Ovary (tissue), 7 donors: ENCODE measurements at regions not wholly inside any gene's neighbourhood (a gene's known extent, or its start where the extent isn't known, plus 50 kb on each side); places are given as distances from the start of the nearest gene placed in this dataset.

Experiments
- DNase-seq, 5 donors: peaks; one replicate each; pipeline ENCODE4 v3.0.0-alpha.2; 2019 to 2020
- H3K27ac ChIP-seq, 2 donors: fragments of 200-600 bp; one replicate each; pipeline versions ENCODE4 v1.5.1 to v1.8.0; 2019 to 2022
- H3K27me3 ChIP-seq: fragments of 200-600 bp; one replicate; pipeline ENCODE4 v1.8.0; 2022
- H3K36me3 ChIP-seq: fragments of 200-600 bp; sonication (generic); one replicate; pipeline ENCODE4 v1.5.1; 2019
- H3K4me1 ChIP-seq: one replicate; pipeline ENCODE4 v1.8.1; 2013; ENCODE audit warnings: mild to moderate bottlenecking, moderate library complexity; ENCODE audit not compliant: insufficient read depth
- H3K4me3 ChIP-seq: fragments of 200-600 bp; sonication (generic); one replicate; pipeline ENCODE4 v1.5.1; 2017
- H3K9me3 ChIP-seq, 2 donors: fragments of 200-600 bp in 1 of 2; sonication (generic) in 1 of 2; one replicate each; pipeline versions ENCODE4 v1.5.1 to v1.8.1; 2013 to 2019; ENCODE audit warnings: mild to moderate bottlenecking in 1 of 2, moderate library complexity in 1 of 2
- CTCF ChIP-seq, 3 donors: fragments of 450-650 bp in 2 of 3; fragments of 200-600 bp in 1 of 3; IDR thresholded peaks; one replicate each; pipeline versions ENCODE4 v1.5.1 to v1.8.0; 2016 to 2022; ENCODE audit warnings: antibody characterized with exemption in 3 of 3, mild to moderate bottlenecking in 1 of 3
- EP300 ChIP-seq: sonication (generic); formaldehyde crosslinking; IDR thresholded peaks from one replicate; pipeline ENCODE4 v1.6.1; 2017; ENCODE audit warnings: antibody characterized with exemption
- POLR2A ChIP-seq: fragments of 450-650 bp; IDR thresholded peaks from one replicate; pipeline ENCODE4 v1.6.1; 2017; ENCODE audit warnings: antibody characterized with exemption, mild to moderate bottlenecking, moderate library complexity
- WGBS, 3 donors: extraction: QIAGEN DNeasy Blood & Tissue Kit in 1 of 3; methylation state at CpG; one replicate each; pipeline versions ENCODE4 v1.1.5 to v1.1.7; 2013 to 2017; 5-methylcytosine and 5-hydroxymethylcytosine counted together
- intact Hi-C, 4 donors: fragments of 100-400 bp; cut with DNase I; formaldehyde crosslinking; loops; one replicate each; pipeline versions ENCODE4 v1.11.0 to v1.15.1; 2022 to 2023
- donor health status: DM: no; HTN: no; CAD: no; lungs with moderate emphysema.
- donor health status: DM: no; HTN: no; CAD: no.
- donor health status: Bipolar disorder and iron deficiency.
- donor health status: DM: no; HTN: no; CAD: no.
- donor health status: DM: yes; HTN: yes; CAD: no.

- Histone ChIP-seq H3K4me1 (no peaks in the 10 kb centered on the region), H3K27me3 (no peaks in the 10 kb centered on the region), H3K36me3 (no peaks in the 10 kb centered on the region), H3K4me3 (no peak overlapping the region), H3K9me3 (no peaks in the 10 kb centered on the region), H3K27ac (no peak overlapping the region)
- intact Hi-C loops = no loop called here
- TF ChIP-seq POLR2A (no peak), EP300 (no peak), CTCF (IDR thresholded peaks at IDR 0.05) (no peak)
- no peak for DNase-seq
These were observed 104.5 kb upstream of the AGA start for GRCh38 chr4:177546745-177547144.

GRCh38 chr4:177547985-177548384 lies 105.7 kb upstream of the AGA start:
- Histone ChIP-seq H3K27ac (no peak overlapping the region), H3K4me1 (no peaks in the 10 kb centered on the region), H3K9me3 (no peaks in the 10 kb centered on the region), H3K27me3 (no peaks in the 10 kb centered on the region), H3K4me3 (no peak overlapping the region), H3K36me3 (no peaks in the 10 kb centered on the region)
- no peak for DNase-seq
- intact Hi-C loops = no loop called here
- TF ChIP-seq CTCF (IDR thresholded peaks at IDR 0.05) (no peak), EP300 (no peak), POLR2A (no peak)
- 58 to 70% (median 69%) methylated on average over 1 of the region's 1 CpG for WGBS, 3 donors

GRCh38 chr4:177555007-177555574 lies 112.9 kb upstream of the AGA start:
- Histone ChIP-seq H3K27ac (no peak overlapping the region), H3K9me3 (no peaks in the 10 kb centered on the region), H3K27me3 (no peaks in the 10 kb centered on the region), H3K4me3 (no peak overlapping the region), H3K36me3 (no peaks in the 10 kb centered on the region), H3K4me1 (no peaks in the 10 kb centered on the region)
- 24 to 32% (median 25%) methylated on average over 2 of the region's 2 CpGs for WGBS, 3 donors
- DNase-seq = no peak
- TF ChIP-seq EP300 (no peak), CTCF (IDR thresholded peaks at IDR 0.05) (no peak), POLR2A (no peak)
- intact Hi-C loops = no loop called here

- intact Hi-C loops = no loop called here
- no peaks in the 10 kb centered on the region for H3K4me1 ChIP-seq
These were observed 115.2 kb upstream of the AGA start for GRCh38 chr4:177557416-177557815.

More at GRCh38 chr4:177557416-177557815, 115.2 kb upstream of the AGA start:
- no peak for DNase-seq
- Histone ChIP-seq H3K9me3 (no peaks in the 10 kb centered on the region), H3K4me3 (no peak overlapping the region), H3K27ac (no peak overlapping the region), H3K36me3 (no peaks in the 10 kb centered on the region), H3K27me3 (no peaks in the 10 kb centered on the region)
- TF ChIP-seq POLR2A = no peak
- TF ChIP-seq EP300 = no peak
- no peak for TF ChIP-seq CTCF (IDR thresholded peaks at IDR 0.05)
- 94 to 98% (median 97%) methylated on average over 21 of the region's 21 CpGs for WGBS, 3 donors
